ENCODE measurements at regions not wholly inside any gene's neighbourhood (a gene's known extent, or its start where the extent isn't known, plus 50 kb on each side); places are given as distances from the start of the nearest gene placed in this dataset.

- DNase-seq: no peak
These were observed 57.5 kb downstream of the OSR1 start for GRCh38 chr2:19300961-19301360.

- no peak for DNase-seq
These were observed 58.9 kb downstream of the OSR1 start for GRCh38 chr2:19299522-19299921.

- DNase-seq: no peak
These were observed 59.4 kb downstream of the OSR1 start for GRCh38 chr2:19299032-19299431.

GRCh38 chr2:19297716-19298115, 60.7 kb downstream of the OSR1 start:
- DNase-seq: no peak

- no peak for DNase-seq
These were observed 62.4 kb downstream of the OSR1 start for GRCh38 chr2:19295998-19296502.

- no peak for DNase-seq
These were observed 66.4 kb downstream of the OSR1 start for GRCh38 chr2:19292007-19292406.

- DNase-seq: no peak
These were observed 70.1 kb downstream of the OSR1 start for GRCh38 chr2:19288291-19288690.

- no peak for DNase-seq
These were observed 71.1 kb downstream of the OSR1 start for GRCh38 chr2:19287324-19287723.

- DNase-seq: no peak
These were observed 76.1 kb downstream of the OSR1 start for GRCh38 chr2:19282305-19282704.

- DNase-seq: no peak
These were observed 84.0 kb downstream of the OSR1 start for GRCh38 chr2:19274439-19274838.

GRCh38 chr2:19272941-19273470, 85.4 kb downstream of the OSR1 start:
- DNase-seq: no peak

GRCh38 chr2:19272039-19272438, 86.4 kb downstream of the OSR1 start:
- DNase-seq: no peak

GRCh38 chr2:19264852-19265251, 93.6 kb downstream of the OSR1 start:
- DNase-seq: no peak

- no peak for DNase-seq
These were observed 96.3 kb downstream of the OSR1 start for GRCh38 chr2:19262150-19262549.

GRCh38 chr2:19261061-19261460, 97.4 kb downstream of the OSR1 start:
- no peak for DNase-seq

- DNase-seq: no peak
These were observed 102.3 kb downstream of the OSR1 start for GRCh38 chr2:19256121-19256601.

- no peak for DNase-seq
These were observed 102.9 kb downstream of the OSR1 start for GRCh38 chr2:19255481-19255880.

- no peak for DNase-seq
These were observed 106.9 kb downstream of the OSR1 start for GRCh38 chr2:19251554-19251953.

GRCh38 chr2:19250906-19251305, 107.5 kb downstream of the OSR1 start:
- no peak for DNase-seq

- no peak for DNase-seq
These were observed 111.2 kb downstream of the OSR1 start for GRCh38 chr2:19247186-19247585.

GRCh38 chr2:19246496-19246895, 111.9 kb downstream of the OSR1 start:
- no peak for DNase-seq

- no peak for DNase-seq
These were observed 113.7 kb downstream of the OSR1 start for GRCh38 chr2:19244460-19245363.

GRCh38 chr2:19238440-19239060, 119.9 kb downstream of the OSR1 start:
- DNase-seq: no peak

GRCh38 chr2:19235308-19235707, 123.1 kb downstream of the OSR1 start:
- DNase-seq: no peak

Measured in NCI-H146 (cell line).